Astrocyte of the cerebellum (primary cell): ENCODE measurements at regions not wholly inside any gene's neighbourhood (a gene's known extent, or its start where the extent isn't known, plus 50 kb on each side); places are given as distances from the start of the nearest gene placed in this dataset.

ENCODE experiments used
- DNase-seq: peaks from one replicate; pipeline ENCODE4 v3.0.0-alpha.2; 2011; ENCODE audit warnings: low read depth
- H3K4me3 ChIP-seq: 2 replicates; pipeline ENCODE4 v1.5.1; 2011; ENCODE audit warnings: mild to moderate bottlenecking, low read depth, low read length, moderate library complexity
- CTCF ChIP-seq: IDR thresholded peaks from 2 replicates; pipeline ENCODE4 v1.5.1; 2012; ENCODE audit warnings: low read length, low read depth, moderate library complexity, mild to moderate bottlenecking; ENCODE audit errors: missing control alignments
- in situ Hi-C: cut with HindIII; loops from 2 replicates; pipeline ENCODE4 v1.10.0; 2017; ENCODE audit warnings: low sequenced_read_pairs

GRCh38 chr5:113939988-113940387, 421.9 kb upstream of the KCNN2 start:
- in situ Hi-C loops, result no loop called here
- DNase-seq, result no peak
- TF ChIP-seq CTCF, result no peak
- no peak overlapping the region for H3K4me3 ChIP-seq

GRCh38 chr5:113950186-113950585, 411.7 kb upstream of the KCNN2 start:
- in situ Hi-C loops, result no loop called here
- H3K4me3 ChIP-seq, result no peak overlapping the region
- DNase-seq, result no peak
- no peak for TF ChIP-seq CTCF

GRCh38 chr5:113965225-113965624, 396.6 kb upstream of the KCNN2 start:
- no peak overlapping the region for H3K4me3 ChIP-seq
- in situ Hi-C loops, result no loop called here
- DNase-seq, result no peak
- no peak for TF ChIP-seq CTCF

GRCh38 chr5:113969901-113970300, 392.0 kb upstream of the KCNN2 start:
- in situ Hi-C loops, result no loop called here
- H3K4me3 ChIP-seq, result no peak overlapping the region
- DNase-seq, result no peak
- TF ChIP-seq CTCF, result no peak

- in situ Hi-C loops, result no loop called here
- no peak for TF ChIP-seq CTCF
These were observed 390.4 kb upstream of the KCNN2 start for GRCh38 chr5:113971454-113971853.

GRCh38 chr5:113974976-113975375, 386.9 kb upstream of the KCNN2 start:
- no peak for DNase-seq
- H3K4me3 ChIP-seq, result no peak overlapping the region
- TF ChIP-seq CTCF, result no peak
- in situ Hi-C loops, result no loop called here

More at GRCh38 chr5:113971454-113971853, 390.4 kb upstream of the KCNN2 start:
- H3K4me3 ChIP-seq, result no peak overlapping the region
- no peak for DNase-seq

- in situ Hi-C loops, result no loop called here
- DNase-seq, result no peak
- no peak for TF ChIP-seq CTCF
- no peak overlapping the region for H3K4me3 ChIP-seq
These were observed 376.9 kb upstream of the KCNN2 start for GRCh38 chr5:113984928-113985327.
